HEK293 (cell line): ENCODE measurements at regions not wholly inside any gene's neighbourhood (a gene's known extent, or its start where the extent isn't known, plus 50 kb on each side); places are given as distances from the start of the nearest gene placed in this dataset.
A peak's percentile ranks its signal among the peaks of the same experiment; 100 is the strongest.

Experiments used
- CTCF ChIA-PET: fragments of 350-600 bp; formaldehyde crosslinking; extraction: SDS; loops from one replicate; lab custom pipeline; 2021; ENCODE audit warnings: antibody characterized with exemption; lab: Yijun Ruan, JAX
- POLR2A ChIA-PET: fragments of 300-600 bp; formaldehyde crosslinking; extraction: SDS; loops from one replicate; lab custom pipeline; 2020; ENCODE audit warnings: antibody characterized with exemption, inconsistent platforms; lab: Yijun Ruan, JAX
- H3K27ac ChIP-seq: fragments of 200-500 bp; sonication (Bioruptor generic); 2 replicates; pipeline ENCODE4 v1.5.1; 2014; ENCODE audit warnings: low read depth, low read length, control low read depth, inconsistent platforms; ENCODE audit errors: extremely low read depth
- H3K36me3 ChIP-seq, 2 experiments: fragments of 200-500 bp in 1 of 2; sonication (Bioruptor generic) in 1 of 2; 1 replicate in 1 of 2; 2 replicates in 1 of 2; pipeline ENCODE4 v1.5.1; 2014 to 2017; ENCODE audit warnings: inconsistent platforms in 2 of 2, low read length in 2 of 2; ENCODE audit not compliant: control insufficient read depth in 2 of 2, insufficient read depth in 1 of 2
- H3K4me1 ChIP-seq: fragments of 200-500 bp; sonication (Bioruptor generic); 2 replicates; pipeline ENCODE4 v1.5.1; 2014; ENCODE audit warnings: mild to moderate bottlenecking, low read length, inconsistent platforms; ENCODE audit not compliant: control insufficient read depth, insufficient read depth
- H3K4me3 ChIP-seq: 2 replicates; pipeline ENCODE4 v1.5.1; 2011; ENCODE audit warnings: low read depth, mild to moderate bottlenecking, control low read depth, low read length, moderate library complexity
- H3K9me3 ChIP-seq: fragments of 200-500 bp; sonication (Bioruptor generic); 2 replicates; pipeline ENCODE4 v1.5.1; 2014; ENCODE audit warnings: low read depth, low read length, inconsistent platforms; ENCODE audit not compliant: control insufficient read depth, insufficient read depth
- HOXD13 ChIP-seq: sonication (generic); formaldehyde crosslinking; IDR thresholded peaks from 2 replicates; pipeline ENCODE4 v1.8.0; 2022; ENCODE audit warnings: missing genetic modification reagents, borderline replicate concordance
- OVOL3 ChIP-seq: fragments of 450-650 bp; formaldehyde crosslinking; IDR thresholded peaks from 2 replicates; pipeline ENCODE4 v1.5.1; 2016; ENCODE audit warnings: missing biosample characterization, missing genetic modification characterization
- SCRT1 ChIP-seq: fragments of 450-650 bp; formaldehyde crosslinking; IDR thresholded peaks from 2 replicates; pipeline ENCODE4 v1.5.1; 2016; ENCODE audit warnings: missing biosample characterization, missing genetic modification characterization, borderline replicate concordance
- SCRT2 ChIP-seq: fragments of 450-650 bp; formaldehyde crosslinking; IDR thresholded peaks from 2 replicates; pipeline ENCODE4 v1.5.1; 2016; ENCODE audit warnings: missing biosample characterization, missing genetic modification characterization
- SP2 ChIP-seq: fragments of 450-650 bp; formaldehyde crosslinking; IDR thresholded peaks from 2 replicates; pipeline ENCODE4 v1.5.1; 2016; ENCODE audit warnings: missing biosample characterization, missing genetic modification characterization
- TCF7L2 ChIP-seq: IDR thresholded peaks from 2 replicates; pipeline ENCODE4 v1.6.1; 2011; ENCODE audit warnings: low read depth, mild to moderate bottlenecking, inconsistent platforms, low read length, moderate library complexity, borderline replicate concordance
- ZBTB20 ChIP-seq: fragments of 450-650 bp; formaldehyde crosslinking; IDR thresholded peaks from 2 replicates; pipeline ENCODE4 v1.5.1; 2016; ENCODE audit warnings: missing biosample characterization, missing genetic modification characterization
- ZBTB21 ChIP-seq: fragments of 450-650 bp; formaldehyde crosslinking; IDR thresholded peaks from 2 replicates; pipeline ENCODE4 v1.5.1; 2017; ENCODE audit warnings: missing biosample characterization, missing genetic modification characterization
- ZBTB6 ChIP-seq: fragments of 450-650 bp; formaldehyde crosslinking; IDR thresholded peaks from 2 replicates; pipeline ENCODE4 v1.5.1; 2017; ENCODE audit warnings: missing biosample characterization, missing genetic modification characterization
- ZFHX2 ChIP-seq: fragments of 450-650 bp; formaldehyde crosslinking; conservative IDR thresholded peaks from 2 replicates; pipeline ENCODE4 v1.5.1; 2016; ENCODE audit warnings: missing biosample characterization, missing genetic modification characterization
- ZFP69B ChIP-seq: fragments of 450-650 bp; formaldehyde crosslinking; IDR thresholded peaks from 2 replicates; pipeline ENCODE4 v1.5.1; 2016; ENCODE audit warnings: missing biosample characterization, missing genetic modification characterization
- ZNF148 ChIP-seq: fragments of 450-650 bp; formaldehyde crosslinking; IDR thresholded peaks from 2 replicates; pipeline ENCODE4 v1.5.0; 2017; ENCODE audit warnings: missing biosample characterization, missing genetic modification characterization, borderline replicate concordance
- ZNF184 ChIP-seq: fragments of 450-650 bp; IDR thresholded peaks from 2 replicates; pipeline ENCODE4 v1.5.1; 2018; ENCODE audit warnings: missing biosample characterization, mild to moderate bottlenecking, missing genetic modification characterization
- ZNF214 ChIP-seq: fragments of 450-650 bp; formaldehyde crosslinking; IDR thresholded peaks from 2 replicates; pipeline ENCODE4 v1.5.1; 2017; ENCODE audit warnings: missing biosample characterization, mild to moderate bottlenecking, missing genetic modification characterization, borderline replicate concordance
- ZNF221 ChIP-seq: fragments of 450-650 bp; formaldehyde crosslinking; IDR thresholded peaks from 2 replicates; pipeline ENCODE4 v1.5.1; 2017; ENCODE audit warnings: missing biosample characterization, missing genetic modification characterization, borderline replicate concordance
- ZNF274 ChIP-seq, 2 experiments: fragments of 200-500 bp in 1 of 2; fragments of 450-650 bp in 1 of 2; sonication (Bioruptor generic) in 1 of 2; formaldehyde crosslinking in 1 of 2; IDR thresholded peaks; 2 replicates each; pipeline versions ENCODE4 v1.5.1 to v1.6.1; 2014 to 2016; ENCODE audit warnings: borderline replicate concordance in 1 of 2, inconsistent platforms in 1 of 2, low read length in 1 of 2, missing biosample characterization in 1 of 2, missing genetic modification characterization in 1 of 2
- ZNF48 ChIP-seq: fragments of 450-650 bp; formaldehyde crosslinking; IDR thresholded peaks from 2 replicates; pipeline ENCODE4 v1.5.1; 2016; ENCODE audit warnings: missing biosample characterization, missing genetic modification characterization
- ZNF585B ChIP-seq: fragments of 450-650 bp; formaldehyde crosslinking; IDR thresholded peaks from 2 replicates; pipeline ENCODE4 v1.5.1; 2016; ENCODE audit warnings: missing biosample characterization, missing genetic modification characterization
- ZNF664 ChIP-seq: fragments of 450-650 bp; formaldehyde crosslinking; IDR thresholded peaks from 2 replicates; pipeline ENCODE4 v1.5.1; 2016; ENCODE audit warnings: missing biosample characterization, missing genetic modification characterization
- ZSCAN30 ChIP-seq: fragments of 450-650 bp; IDR thresholded peaks from 2 replicates; pipeline ENCODE4 v1.5.1; 2018; ENCODE audit warnings: missing biosample characterization, mild to moderate bottlenecking, missing genetic modification characterization, moderate library complexity
- TF ChIP-seq, protein P1 (sequence below): IDR thresholded peaks from 2 replicates; pipeline ENCODE4 v1.6.1; 2011; ENCODE audit warnings: mild to moderate bottlenecking, low read depth, low read length, borderline replicate concordance
- TF ChIP-seq, protein P2 (sequence below): fragments of 450-650 bp; formaldehyde crosslinking; IDR thresholded peaks from 2 replicates; pipeline ENCODE4 v1.5.1; 2016; ENCODE audit warnings: missing biosample characterization, missing genetic modification characterization
- TF ChIP-seq, protein P3 (sequence below): fragments of 450-650 bp; formaldehyde crosslinking; IDR thresholded peaks from 2 replicates; pipeline ENCODE4 v1.5.1; 2016; ENCODE audit warnings: missing biosample characterization, missing genetic modification characterization
- TF ChIP-seq, protein P4 (sequence below): fragments of 450-650 bp; formaldehyde crosslinking; IDR thresholded peaks from 2 replicates; pipeline ENCODE4 v1.5.1; 2016; ENCODE audit warnings: missing biosample characterization, missing genetic modification characterization, borderline replicate concordance

- Histone ChIP-seq H3K36me3 (no peaks in the 10 kb centered on the region), H3K4me3 (no peak overlapping the region), H3K4me1 (no peaks in the 10 kb centered on the region), H3K27ac (no peak overlapping the region), H3K9me3 (no peaks in the 10 kb centered on the region)
- CTCF ChIA-PET: no interaction called here
- POLR2A ChIA-PET: interaction anchor here (0.6 kb wide), 1 partner anchor 97 kb away, joined by 4 read pairs; no protein-coding TSS in a partner anchor
- TF ChIP-seq ZSCAN30 (tag by site-specific recombination) (0 out of 2 replicates have a peak, but pooled peaks have one; percentile 11), ZFP69B (tag by site-specific recombination) (no peak), OVOL3 (tag by site-specific recombination) (no peak), ZNF184 (tag by site-specific recombination) (no peak), HOXD13 (CRISPR knock-in tag) (no peak)
- TF ChIP-seq, protein P1, sequence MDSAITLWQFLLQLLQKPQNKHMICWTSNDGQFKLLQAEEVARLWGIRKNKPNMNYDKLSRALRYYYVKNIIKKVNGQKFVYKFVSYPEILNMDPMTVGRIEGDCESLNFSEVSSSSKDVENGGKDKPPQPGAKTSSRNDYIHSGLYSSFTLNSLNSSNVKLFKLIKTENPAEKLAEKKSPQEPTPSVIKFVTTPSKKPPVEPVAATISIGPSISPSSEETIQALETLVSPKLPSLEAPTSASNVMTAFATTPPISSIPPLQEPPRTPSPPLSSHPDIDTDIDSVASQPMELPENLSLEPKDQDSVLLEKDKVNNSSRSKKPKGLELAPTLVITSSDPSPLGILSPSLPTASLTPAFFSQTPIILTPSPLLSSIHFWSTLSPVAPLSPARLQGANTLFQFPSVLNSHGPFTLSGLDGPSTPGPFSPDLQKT: no peak
Observed at GRCh38 chr19:5232798-5233505, 107.7 kb downstream of the PTPRS start.

GRCh38 chr19:5231857-5232678, 108.5 kb downstream of the PTPRS start:
- Histone ChIP-seq H3K4me1 (no peaks in the 10 kb centered on the region), H3K27ac (no peak overlapping the region), H3K4me3 (no peak overlapping the region), H3K36me3 (no peaks in the 10 kb centered on the region), H3K9me3 (no peaks in the 10 kb centered on the region)
- POLR2A ChIA-PET: interaction anchor here (1.4 kb wide), 1 partner anchor 61 kb away, joined by 3 read pairs; no protein-coding TSS in a partner anchor
- CTCF ChIA-PET: interaction anchor here (0.6 to 0.8 kb wide), 2 partner anchors 11 to 31 kb away, joined by 3 to 6 read pairs; no protein-coding TSS in a partner anchor
- no peak for TF ChIP-seq ZBTB6 (tag by site-specific recombination)
- TF ChIP-seq, protein P2, sequence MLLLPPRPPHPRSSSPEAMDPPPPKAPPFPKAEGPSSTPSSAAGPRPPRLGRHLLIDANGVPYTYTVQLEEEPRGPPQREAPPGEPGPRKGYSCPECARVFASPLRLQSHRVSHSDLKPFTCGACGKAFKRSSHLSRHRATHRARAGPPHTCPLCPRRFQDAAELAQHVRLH (tag by site-specific recombination): peak; percentile 46; the same call in 1 of the 2 replicates
- TF ChIP-seq ZNF274 (IDR thresholded peaks at IDR 0.05; ENCODE audit: low read length): no peak
- no peak for TF ChIP-seq ZNF274 (tag by site-specific recombination; IDR thresholded peaks at IDR 0.05; ENCODE audit: borderline replicate concordance)
- TF ChIP-seq, protein P3, sequence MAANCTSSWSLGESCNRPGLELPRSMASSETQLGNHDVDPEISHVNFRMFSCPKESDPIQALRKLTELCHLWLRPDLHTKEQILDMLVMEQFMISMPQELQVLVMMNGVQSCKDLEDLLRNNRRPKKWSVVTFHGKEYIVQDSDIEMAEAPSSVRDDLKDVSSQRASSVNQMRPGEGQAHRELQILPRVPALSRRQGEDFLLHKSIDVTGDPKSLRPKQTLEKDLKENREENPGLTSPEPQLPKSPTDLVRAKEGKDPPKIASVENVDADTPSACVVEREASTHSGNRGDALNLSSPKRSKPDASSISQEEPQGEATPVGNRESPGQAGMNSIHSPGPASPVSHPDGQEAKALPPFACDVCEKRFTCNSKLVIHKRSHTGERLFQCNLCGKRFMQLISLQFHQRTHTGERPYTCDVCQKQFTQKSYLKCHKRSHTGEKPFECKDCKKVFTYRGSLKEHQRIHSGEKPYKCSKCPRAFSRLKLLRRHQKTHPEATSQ (tag by site-specific recombination): 0 out of 2 replicates have a peak, but pooled peaks have one; percentile 31
- TF ChIP-seq, protein P4, sequence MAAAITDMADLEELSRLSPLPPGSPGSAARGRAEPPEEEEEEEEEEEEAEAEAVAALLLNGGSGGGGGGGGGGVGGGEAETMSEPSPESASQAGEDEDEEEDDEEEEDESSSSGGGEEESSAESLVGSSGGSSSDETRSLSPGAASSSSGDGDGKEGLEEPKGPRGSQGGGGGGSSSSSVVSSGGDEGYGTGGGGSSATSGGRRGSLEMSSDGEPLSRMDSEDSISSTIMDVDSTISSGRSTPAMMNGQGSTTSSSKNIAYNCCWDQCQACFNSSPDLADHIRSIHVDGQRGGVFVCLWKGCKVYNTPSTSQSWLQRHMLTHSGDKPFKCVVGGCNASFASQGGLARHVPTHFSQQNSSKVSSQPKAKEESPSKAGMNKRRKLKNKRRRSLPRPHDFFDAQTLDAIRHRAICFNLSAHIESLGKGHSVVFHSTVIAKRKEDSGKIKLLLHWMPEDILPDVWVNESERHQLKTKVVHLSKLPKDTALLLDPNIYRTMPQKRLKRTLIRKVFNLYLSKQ: no peak
- no peak for TF ChIP-seq ZNF221
- no peak for TF ChIP-seq ZFHX2
- no peak for TF ChIP-seq ZNF148 (tag by site-specific recombination)
- TF ChIP-seq ZNF585B (tag by site-specific recombination): no peak
- TF ChIP-seq SP2 (tag by site-specific recombination): no peak
- TF ChIP-seq ZNF48 (tag by site-specific recombination): no peak
- peak; percentile 55 for TF ChIP-seq ZNF664
- peak; percentile 44; the same call in 1 of the 2 replicates for TF ChIP-seq SCRT2 (tag by site-specific recombination)
- no peak for TF ChIP-seq ZBTB20
- TF ChIP-seq SCRT1 (tag by site-specific recombination): no peak
- no peak for TF ChIP-seq ZBTB21
- no peak for TF ChIP-seq ZNF214 (tag by site-specific recombination)
- TF ChIP-seq TCF7L2: no peak
